Ecto neural progenitor cell (in vitro differentiated cells): ENCODE measurements at regions not wholly inside any gene's neighbourhood (a gene's known extent, or its start where the extent isn't known, plus 50 kb on each side); places are given as distances from the start of the nearest gene placed in this dataset.
"Not testable (repeated sequence)": the region's sequence is repeated elsewhere in the genome, so short reads cannot be mapped to it uniquely, and the experiment has no call there.

Experiments used
- DNase-seq: peaks from one replicate; pipeline ENCODE4 v3.0.0-alpha.2; 2018; ENCODE audit warnings: low spot score

DNA sequence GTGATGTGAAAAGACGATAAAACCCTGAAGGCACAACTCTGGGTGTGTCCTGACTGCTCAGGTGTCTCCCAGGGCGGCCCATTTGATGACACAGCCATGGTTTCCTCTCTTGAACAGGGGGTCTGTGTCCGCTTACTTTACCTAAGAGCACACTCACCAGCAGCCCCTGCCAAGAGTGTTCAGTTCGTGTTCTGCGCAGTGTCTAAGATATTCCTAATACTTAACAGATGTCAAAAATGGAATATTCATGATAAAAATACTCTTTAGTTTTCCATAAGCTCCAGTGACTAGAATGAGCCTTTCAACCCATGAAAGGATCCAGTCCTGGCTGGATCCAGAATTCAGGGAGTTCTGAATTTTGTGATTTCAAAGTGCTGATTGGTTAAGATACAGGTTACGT lies 492.4 kb downstream of the TNS3 start:
- DNase-seq = no peak

DNA sequence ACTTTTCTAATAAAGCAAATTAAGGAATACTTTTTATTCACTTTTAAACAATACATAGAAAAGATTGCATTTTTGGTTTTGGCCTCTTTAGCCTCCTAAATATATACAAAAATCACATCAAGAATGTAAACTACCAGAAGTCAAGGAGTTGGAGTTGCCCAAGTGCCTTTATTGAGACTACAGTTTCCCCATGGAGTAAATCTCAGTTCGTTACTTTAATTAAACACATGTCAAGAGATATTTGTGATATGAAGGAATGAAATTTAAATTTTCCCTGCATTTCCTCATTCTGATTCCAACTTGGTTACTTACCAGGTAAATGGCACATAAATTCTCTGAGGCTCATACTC lies 492.9 kb downstream of the TNS3 start:
- no peak for DNase-seq

DNA sequence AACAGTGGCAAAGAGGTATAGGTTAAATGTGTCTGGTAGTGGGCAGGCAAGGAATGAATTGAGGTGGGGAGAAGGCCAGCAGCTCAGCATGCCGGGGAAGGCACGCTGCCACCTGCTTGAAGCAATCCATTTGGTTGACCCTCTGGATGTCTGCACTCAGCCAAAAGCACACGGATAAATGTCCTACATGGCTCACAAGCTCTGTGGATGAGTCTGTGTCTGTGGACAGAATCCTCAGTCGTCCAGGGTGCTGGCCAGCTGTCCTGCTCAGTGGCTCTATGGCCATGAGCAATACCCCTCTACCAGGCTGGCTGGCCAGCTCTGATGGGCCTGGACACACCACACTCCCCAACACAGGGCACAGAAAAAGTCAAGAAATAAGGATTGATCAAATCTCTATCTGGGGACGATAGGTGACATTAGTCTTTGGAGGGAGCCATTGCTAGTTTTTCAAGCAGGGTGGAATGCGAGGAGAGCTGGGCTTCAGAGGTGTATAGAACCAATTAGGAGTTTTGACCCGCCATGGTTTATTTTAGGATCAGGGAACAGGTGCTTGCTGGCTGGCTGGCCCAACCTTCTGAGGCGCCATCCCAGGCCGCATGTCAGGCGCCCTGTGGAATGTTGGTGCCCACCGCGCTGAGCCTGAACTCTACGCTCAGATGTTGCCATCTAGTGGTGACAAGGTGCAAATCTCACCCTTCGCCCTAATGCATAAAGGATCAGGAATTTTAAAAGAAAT lies 493.4 kb downstream of the TNS3 start:
- DNase-seq = peak; percentile 74

DNA sequence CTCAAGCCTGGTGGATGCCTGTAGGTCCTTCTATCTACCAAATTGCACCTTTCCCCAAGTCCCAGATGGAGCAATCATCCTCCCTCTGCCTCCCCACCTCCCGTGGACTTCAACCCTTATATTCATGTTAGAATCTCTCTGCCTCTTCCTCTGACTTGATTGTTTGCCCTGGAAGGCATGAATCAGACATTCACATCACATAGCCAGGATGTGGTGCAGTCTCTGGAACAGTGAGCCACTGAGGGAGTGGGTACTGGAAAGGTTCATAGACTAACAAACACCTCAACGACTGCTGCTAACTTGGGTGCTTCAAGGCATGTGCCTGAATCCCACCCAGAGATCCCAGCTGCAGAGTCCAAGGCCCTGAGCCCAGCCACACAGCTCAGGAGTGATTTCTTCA lies 494.0 kb downstream of the TNS3 start:
- no peak for DNase-seq

DNA sequence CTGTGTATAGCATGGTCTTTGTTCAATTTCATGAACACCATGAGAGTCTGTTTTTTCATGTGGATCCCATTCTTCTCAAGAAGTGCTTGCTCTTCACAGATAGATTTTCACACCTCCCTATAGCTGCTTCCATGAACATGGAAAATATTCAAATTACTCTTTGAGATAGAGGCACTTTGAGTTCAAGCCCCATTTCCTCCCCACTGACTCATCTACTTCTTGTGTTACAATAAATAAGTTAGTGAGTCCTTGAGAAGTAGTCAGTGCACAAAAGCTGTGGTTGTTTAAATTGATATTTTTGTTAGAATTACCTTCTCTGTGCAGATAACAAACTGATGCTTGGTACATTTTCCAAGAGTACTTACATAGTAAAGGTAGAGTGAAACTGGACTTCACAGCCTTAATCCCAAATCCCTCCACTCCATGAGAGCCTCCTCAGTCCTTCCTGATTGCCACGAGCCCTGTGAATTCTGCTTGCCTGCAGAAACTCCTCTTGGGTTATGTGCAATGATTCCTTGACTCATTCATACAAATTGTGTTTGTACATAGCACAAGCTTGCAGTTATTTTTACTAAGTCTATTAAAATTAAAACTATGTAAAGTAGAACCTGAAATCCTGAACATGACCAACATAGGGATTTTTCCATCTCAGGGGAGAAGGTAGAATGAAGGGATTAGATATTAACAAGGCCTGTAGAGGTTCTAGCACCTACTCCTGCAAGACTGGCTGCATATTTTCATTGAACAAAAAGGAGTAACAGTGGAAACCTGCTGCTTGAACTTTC lies 496.2 kb downstream of the TNS3 start:
- no peak for DNase-seq

DNA sequence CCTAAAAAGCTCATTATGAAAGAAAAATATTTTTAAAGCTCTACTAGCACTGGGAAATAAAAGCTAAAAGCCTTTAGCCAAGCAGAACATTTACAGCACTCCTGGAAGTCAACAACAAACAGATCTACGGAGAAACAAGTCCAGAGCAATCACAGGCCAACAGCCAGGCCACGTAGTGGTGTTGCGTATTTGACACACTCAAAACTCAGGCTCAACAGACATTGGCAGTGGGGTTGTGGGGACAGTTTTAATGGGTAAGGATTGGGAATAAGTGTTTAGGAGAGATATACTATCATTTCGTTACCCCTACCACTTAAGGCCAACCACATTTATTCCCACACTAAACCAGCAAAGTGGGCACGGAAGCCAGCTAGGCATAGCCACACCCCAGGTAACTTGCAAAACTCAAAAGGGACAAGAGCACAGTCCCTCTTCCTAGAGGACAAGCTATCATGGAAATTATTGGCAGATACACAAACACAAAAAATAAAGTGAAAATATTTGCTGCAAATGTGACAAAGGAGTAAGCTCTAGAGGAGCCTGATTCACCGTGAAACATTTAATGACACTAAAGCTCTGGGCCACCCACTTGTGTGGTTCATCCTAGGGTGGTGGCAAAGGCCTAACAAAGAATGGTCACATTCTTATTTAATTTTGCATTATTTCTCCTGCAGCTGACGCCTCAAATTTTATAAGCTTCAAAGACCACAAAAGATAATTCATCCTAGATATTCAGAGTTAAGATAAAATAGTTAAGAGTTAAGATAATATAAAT lies 498.2 kb downstream of the TNS3 start:
- no peak for DNase-seq

DNA sequence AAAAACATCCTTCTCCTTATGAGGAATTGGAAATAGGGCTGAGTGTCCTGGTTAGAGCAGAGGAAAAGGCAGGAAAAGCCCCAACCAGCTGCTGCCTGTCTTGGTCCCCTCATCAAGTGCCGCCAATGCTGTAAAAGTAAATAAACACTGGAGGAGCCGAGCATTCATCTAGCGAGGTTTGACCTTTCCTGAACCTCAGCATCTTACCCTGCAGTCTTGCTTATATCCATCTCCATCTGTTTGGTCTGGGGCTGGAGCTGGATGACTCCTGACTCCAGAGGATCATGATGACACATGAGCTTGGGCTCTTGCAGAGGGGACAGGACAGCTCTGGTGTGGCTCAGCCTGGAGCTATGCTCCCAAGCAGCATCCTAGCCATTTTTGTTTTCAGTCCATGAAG lies 501.1 kb downstream of the TNS3 start:
- DNase-seq = no peak

DNA sequence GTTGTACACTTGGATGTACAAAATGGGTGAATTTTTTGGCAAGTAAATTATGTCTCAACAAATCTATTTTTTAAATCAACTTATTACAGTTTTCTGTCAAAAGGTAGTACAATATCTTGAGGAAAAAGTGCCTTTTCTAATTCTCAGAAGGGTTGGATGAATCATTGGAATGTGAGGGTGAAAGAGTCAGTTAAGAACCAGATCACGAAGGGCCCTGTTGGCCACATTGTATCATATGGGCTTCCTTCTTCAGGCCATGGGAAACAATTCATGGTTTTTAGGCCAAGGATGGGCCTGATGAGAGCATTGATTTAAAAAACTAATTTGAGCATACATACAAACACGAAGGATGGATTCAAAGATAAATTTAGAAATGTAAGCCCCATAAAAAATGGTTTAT lies 503.7 kb downstream of the TNS3 start:
- DNase-seq = no peak

DNA sequence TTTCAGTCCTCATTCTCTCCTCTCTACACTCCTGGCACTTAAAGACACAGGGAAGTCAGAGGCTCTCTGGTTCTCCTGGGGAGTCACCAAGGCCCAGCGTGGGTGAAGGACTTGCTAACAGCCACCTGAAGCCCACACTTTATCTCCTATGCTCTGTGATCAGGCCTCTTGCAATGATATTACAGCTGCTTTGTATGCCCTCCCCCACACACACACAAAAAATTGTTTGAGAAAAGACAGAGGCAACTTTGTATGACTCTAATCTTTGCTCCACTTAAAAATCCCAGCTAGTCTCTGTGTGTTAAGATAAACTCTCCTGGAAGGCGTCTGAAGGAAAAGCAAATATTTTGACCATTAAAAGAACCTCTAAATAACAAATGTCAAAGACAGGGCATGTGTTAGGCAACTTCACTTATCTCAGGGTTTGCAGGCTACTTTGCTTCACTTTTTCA lies 507.2 kb downstream of the TNS3 start:
- DNase-seq = no peak

DNA sequence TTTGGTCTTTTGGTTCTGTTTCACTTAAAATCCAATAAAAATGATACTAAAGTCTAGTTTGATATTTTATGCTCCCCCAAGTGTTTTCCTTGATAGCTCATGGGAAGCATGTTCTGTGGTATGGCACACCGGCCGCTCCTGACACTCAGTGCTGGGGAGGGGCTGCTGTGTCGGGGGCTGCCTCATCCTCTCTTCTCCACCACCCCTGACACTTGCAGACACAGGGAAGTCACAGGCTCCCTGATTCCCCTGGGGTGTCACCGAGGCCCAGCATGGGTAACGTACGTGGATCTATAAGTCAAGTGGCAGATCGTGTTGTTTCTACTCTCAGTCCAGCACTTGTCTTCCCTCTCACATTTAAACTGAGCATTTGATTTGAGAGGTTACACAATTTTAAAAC lies 508.6 kb downstream of the TNS3 start:
- no peak for DNase-seq

DNA sequence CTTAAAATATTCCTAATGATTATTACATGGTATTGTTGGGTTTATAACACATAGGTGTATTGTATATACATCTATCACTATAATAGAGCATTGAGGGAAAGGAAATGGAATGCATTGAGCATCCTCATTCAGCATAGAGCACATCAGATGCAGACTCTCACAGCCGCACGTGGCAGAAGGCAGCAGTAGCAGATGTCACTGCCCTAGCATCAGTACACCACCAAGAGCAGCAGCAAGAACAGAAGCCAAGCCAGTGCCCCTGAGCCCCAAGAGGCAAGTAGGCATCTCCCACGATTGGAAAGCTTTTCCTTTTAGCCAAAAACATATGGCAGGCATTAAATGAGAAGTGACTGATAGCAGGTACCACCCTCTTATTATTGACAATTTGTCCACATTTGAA lies 510.0 kb downstream of the TNS3 start:
- DNase-seq = no peak

DNA sequence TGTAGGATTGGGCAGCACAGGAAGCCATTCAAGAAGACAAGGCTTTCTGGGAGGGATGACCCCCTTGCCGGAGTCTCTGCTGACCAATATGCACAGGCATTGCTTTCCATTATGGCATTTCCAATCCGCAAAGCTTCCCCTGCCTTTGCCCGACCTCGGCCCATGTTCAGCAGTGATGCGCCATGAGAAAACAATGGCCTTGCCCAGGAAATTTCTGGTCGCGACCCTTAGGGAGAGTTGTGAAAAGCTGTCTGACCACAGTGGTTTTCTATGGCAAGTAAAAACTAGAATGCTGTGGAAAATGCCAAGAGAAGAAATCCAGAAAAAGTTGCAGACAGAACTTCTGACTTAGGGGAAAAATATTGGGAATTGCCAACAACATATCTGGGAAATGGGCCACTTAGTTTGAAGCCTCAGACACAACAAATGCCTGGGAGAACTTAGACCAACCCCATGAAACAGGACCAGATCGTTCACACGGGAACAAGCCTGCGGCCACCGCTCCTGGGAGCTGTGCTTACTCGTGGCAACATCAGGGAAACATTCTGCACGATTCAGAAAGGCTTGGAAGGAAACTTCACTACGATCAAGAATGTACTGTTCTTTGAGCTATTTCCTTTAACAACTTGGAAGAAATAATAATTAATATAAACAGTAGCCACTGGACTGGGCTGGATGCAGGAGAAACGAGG lies 512.4 kb downstream of the TNS3 start:
- no peak for DNase-seq

DNA sequence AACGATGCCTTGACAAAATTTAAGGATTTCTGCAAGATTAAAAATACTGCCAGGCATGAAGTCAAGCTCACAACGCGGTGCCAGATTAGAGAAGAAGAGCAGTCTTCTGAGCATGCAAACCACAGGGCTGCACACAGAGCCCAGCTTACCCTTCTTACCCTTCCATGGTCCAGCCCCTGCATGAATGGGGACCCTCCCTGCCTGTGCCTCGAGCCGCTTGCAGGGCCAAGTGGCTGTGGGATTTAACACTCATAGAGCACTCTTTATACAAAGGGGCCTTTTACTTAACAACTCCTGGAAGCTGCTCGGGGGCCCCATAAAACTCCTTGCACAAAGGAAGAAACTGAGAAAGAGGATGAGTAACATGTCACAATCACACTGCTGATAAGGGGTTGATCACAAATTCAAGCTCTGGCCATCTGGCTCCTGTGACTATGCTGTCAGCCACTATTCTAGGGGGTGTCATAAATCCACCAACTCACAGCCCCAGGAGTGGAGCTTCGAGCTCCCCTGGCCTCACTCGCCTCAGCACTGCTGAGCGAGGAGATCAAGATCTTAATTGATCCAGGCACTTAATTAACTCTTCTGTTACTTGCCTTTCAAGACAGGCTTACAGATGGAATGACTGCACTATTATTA lies 514.8 kb downstream of the TNS3 start:
- no peak for DNase-seq

DNA sequence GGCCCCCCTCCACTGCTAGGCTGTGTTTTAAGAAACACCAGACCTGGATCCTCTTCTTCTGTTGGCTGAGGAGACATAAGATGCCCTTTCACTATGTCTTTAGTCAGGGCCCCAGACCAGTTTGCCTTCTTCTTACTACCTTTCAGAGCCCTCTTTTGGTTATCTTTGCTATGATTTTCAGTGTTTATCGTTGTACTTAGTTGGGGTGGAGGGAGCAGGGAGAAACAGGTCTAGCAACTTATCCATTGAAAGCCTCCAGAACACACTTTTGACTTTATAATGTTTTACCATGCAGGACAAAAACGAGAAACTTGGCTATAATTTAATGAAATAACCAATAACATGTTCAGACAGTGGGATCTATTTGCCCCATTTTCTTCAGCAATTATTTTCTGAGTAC lies 525.2 kb downstream of the TNS3 start:
- DNase-seq = no peak

DNA sequence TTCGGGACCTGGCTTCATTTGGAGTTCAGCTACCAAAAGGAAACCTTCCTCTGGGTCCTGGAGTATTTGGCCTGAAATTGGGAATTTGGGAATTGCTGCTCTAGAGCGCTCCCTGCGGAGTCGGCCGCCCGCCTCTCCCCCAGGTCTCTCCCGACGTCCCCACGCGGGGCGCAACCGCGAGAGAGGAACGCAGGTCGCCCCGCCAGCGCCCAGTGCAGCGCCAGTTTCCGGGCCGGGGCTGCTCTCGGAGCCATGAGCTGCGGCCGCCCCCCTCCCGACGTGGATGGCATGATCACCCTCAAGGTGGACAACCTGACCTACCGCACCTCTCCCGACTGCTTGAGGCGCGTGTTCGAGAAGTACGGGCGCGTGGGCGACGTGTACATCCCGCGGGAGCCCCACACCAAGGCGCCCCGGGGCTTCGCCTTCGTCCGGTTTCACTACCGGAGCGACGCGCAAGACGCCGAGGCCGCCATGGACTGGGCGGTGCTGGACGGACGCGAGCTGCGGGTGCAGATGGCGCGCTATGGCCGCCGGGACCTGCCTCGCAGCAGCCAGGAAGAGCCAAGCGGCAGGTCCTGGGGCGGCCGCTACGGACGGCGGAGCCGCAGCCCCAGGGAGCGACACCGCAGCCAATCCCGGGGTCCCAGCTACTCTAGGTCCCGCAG lies 529.2 kb downstream of the TNS3 start:
- DNase-seq = not testable (repeated sequence)

DNA sequence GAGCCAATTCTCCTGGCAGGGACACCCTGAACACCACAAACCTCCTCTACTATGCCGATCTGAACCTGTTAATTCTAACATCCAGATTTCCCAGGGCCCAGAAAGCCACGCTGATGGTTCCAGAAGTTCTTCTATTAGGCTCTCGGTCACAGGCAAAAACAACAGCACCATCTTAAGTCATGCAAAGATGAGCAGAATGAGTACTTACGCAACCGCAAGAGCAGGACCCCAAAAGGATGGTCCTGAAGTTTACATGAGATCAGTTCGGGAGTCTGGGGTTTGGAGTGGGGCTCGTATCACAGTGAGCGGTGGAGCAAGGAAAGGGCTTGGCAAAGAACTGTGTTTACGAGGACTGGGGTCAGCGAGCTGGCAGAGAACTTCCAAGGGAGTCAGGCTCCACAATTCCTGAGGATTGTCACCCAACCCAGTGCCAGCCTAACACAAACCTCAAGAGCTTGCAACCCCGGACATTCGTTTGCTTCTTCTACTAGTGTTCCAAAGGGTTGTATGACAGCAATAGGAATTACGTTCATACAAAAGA lies 532.6 kb downstream of the TNS3 start:
- DNase-seq = no peak

DNA sequence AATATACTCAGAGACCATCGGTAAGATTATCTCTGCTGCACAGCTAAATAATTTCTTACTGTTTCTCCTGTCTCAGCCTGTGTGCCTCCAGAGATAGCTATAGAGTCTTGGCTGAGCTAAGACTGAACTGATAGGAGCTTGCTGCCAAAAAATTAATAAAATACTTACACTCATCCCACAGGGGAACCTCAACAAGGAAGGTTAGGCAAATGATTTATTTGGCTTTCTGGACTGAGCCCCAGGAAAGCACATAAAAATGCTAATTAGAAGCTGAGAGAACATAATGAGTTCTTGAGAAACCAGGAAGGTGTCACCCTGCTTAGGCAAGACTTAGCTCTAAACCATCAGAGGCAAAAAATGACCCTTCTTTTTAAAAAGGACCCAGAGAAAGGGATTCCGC lies 534.5 kb downstream of the TNS3 start:
- no peak for DNase-seq

DNA sequence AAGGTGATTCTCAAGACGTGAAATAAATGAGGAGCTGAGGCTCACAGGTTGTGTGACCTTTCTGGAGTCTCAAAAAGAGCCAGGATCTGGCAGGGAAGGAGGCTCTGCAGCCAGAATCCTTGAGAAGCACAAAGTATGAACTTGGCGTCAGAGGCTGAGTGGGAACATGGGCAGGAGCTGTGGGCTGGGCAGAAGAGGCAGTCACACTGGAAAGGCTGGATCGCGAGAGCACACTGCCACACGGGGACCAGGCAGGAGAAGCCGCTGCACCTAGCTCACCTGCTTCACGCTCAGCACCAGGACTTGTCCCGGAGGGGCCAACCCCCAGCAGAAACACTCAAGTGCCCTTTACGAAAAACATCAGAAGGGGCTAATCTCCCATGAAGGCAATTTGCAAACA lies 535.0 kb downstream of the TNS3 start:
- no peak for DNase-seq

DNA sequence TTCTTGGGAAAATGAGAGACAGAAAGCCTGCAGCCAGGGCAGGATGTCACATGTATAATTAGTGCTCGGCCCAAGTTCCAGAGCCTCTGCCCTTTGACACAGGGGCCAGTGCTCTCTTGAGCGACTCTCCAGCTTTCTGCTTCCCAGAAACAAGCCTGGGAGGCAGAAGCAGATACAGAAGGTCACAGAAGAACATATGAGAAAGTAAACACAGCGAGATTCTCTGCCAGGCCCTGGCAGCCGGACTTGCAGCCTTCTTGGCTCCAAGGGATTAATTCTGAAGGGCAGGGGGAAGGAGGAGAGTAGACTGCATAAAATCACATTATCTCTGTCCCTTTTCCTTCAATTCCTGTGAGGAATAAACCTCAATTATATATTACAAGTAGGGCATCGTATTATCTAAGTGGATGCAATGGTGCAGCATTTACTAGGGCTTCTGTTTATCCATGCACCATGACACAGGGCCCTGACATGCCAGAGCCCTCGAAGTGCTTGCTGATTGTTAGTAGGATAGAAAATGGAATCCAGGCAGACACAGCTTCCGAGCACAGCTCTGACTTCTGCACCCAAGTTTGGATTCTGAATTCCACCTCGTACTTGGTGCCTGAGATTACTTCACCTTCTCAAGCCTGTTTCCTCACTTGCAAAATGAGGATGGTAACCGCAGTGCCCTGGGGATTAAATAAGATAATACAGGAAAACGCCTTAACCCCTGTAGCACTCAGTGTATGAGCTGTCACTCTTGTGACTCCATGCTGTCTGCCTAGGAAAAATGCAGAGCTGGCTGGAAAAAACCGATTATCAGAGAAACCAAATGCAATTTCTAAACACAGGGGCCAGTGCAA lies 536.5 kb downstream of the TNS3 start:
- DNase-seq = no peak

DNA sequence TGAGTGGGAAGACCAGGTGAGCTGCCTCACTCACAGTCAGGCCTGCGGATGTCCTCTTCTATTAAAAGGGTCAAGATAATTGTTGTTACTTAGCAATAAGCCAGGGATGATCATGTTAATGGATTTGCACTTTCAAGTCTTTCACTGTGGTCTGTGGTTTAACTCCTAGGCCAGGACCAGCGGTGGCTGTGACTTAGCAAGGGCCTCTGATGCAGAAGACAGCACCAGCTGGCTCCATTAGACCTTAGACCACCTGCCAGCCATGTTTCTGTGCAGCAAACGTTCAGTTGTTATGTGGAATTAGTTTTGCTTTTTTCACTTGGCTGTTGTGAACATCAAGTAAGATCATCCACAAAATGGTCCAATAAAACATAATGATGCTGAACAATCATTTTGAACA lies 537.3 kb downstream of the TNS3 start:
- no peak for DNase-seq
